ENCODE measurements at regions not wholly inside any gene's neighbourhood (a gene's known extent, or its start where the extent isn't known, plus 50 kb on each side); places are given as distances from the start of the nearest gene placed in this dataset.
"Not testable (repeated sequence)": the region's sequence is repeated elsewhere in the genome, so short reads cannot be mapped to it uniquely, and the experiment has no call there.

GRCh38 chr5:63205976-63206375 lies 627.4 kb downstream of the LRRC70 start:
- no peak overlapping the region for H3K27ac ChIP-seq (ENCODE audit: low read length)
- H3K4me1 Mint-ChIP-seq = no peaks in the 10 kb centered on the region
- peaks cover 6 to 11% of the 10 kb centered on the region in 2 donors for H3K9me3 Mint-ChIP-seq
- no peaks in the 10 kb centered on the region for H3K27me3 ChIP-seq (ENCODE audit: control insufficient read depth, insufficient read depth, low read length)
- no peaks in the 10 kb centered on the region for H3K9me3 ChIP-seq (ENCODE audit: control insufficient read depth, insufficient read depth, low read length)
- intact Hi-C loops (cut with micrococcal nuclease) = no loop called here
- H3K27ac Mint-ChIP-seq = no peak overlapping the region
- no peak for DNase-seq
- no peak overlapping the region for H3K4me3 ChIP-seq (ENCODE audit: low read length)
- no peak for ATAC-seq
- H3K27me3 Mint-ChIP-seq (ENCODE audit: low read depth in 2 of 2) = no peaks in the 10 kb centered on the region
- WGBS (ENCODE audit: insufficient coverage) = 54% methylated on average over 1 of the region's 2 CpGs
- TF ChIP-seq CTCF (IDR thresholded peaks at IDR 0.05) = no peak
- H3K36me3 Mint-ChIP-seq = peaks cover 21% of the 10 kb centered on the region
- H3K36me3 ChIP-seq (ENCODE audit: control insufficient read depth, insufficient read depth, low read length) = no peaks in the 10 kb centered on the region
- no peak overlapping the region for H3K4me3 Mint-ChIP-seq
- no peaks in the 10 kb centered on the region for H3K4me1 ChIP-seq (ENCODE audit: control insufficient read depth, insufficient read depth, low read length)

DNA sequence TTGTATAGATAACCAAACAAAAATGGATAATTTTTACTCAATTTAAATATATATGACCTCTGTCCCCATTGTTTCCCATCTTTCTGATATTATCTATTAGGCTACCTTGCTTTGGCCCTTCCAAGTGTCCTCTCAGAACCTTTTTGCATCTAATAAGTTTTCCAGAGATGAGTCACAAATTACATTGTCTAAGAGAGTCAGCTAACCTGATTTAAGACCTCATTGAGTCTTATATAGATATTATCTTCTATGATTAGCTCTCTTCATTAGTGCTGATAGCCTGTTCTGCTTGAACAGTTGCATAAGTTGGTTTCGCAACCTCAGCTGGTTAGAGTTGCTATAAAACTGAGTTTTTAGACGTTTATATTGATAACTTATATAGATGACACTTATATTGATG lies 623.1 kb downstream of the LRRC70 start:
- Mint-ChIP-seq H3K36me3 (peaks cover 21% of the 10 kb centered on the region), H3K27ac (no peak overlapping the region), H3K9me3 (peaks cover 17 to 18% of the 10 kb centered on the region in 2 donors), H3K4me3 (no peak overlapping the region), H3K4me1 (no peaks in the 10 kb centered on the region), H3K27me3 (ENCODE audit: low read depth in 2 of 2) (no peaks in the 10 kb centered on the region)
- WGBS (ENCODE audit: insufficient coverage) = no CpG with 5 or more reads among the region's 2 CpGs
- no peaks in the 10 kb centered on the region for H3K27me3 ChIP-seq (ENCODE audit: control insufficient read depth, insufficient read depth, low read length)
- no peak for TF ChIP-seq CTCF (IDR thresholded peaks at IDR 0.05)
- DNase-seq = no peak
- no peaks in the 10 kb centered on the region for H3K4me1 ChIP-seq (ENCODE audit: control insufficient read depth, insufficient read depth, low read length)
- no peaks in the 10 kb centered on the region for H3K36me3 ChIP-seq (ENCODE audit: control insufficient read depth, insufficient read depth, low read length)
- H3K27ac ChIP-seq (ENCODE audit: low read length) = no peak overlapping the region
- no peak for ATAC-seq
- H3K4me3 ChIP-seq (ENCODE audit: low read length) = no peak overlapping the region
- no peaks in the 10 kb centered on the region for H3K9me3 ChIP-seq (ENCODE audit: control insufficient read depth, insufficient read depth, low read length)
- intact Hi-C loops (cut with micrococcal nuclease) = no loop called here

DNA sequence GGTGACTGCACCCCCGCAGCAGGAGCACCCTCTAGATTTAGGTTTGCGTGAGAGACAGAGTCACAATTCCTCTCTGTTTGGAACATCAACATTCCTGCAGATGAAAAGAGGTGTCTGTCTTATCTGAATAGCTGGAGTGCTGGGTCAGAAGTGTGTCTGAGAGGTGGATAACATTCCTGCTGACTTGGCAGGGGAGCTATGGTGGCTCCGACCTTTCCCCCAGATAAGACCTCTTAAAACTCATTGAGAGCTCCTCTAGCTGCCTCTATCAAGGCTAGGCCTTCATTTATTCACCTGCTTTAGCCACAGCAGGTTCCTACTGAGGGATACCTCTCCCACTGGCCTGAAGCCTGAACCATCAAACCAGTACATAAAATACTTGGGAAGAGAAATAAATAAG lies 615.5 kb downstream of the LRRC70 start:
- H3K27ac Mint-ChIP-seq = no peak overlapping the region
- WGBS (ENCODE audit: insufficient coverage) = 85% methylated on average over 3 of the region's 3 CpGs
- H3K4me1 Mint-ChIP-seq = no peaks in the 10 kb centered on the region
- DNase-seq = no peak
- H3K4me3 ChIP-seq (ENCODE audit: low read length) = no peak overlapping the region
- no peaks in the 10 kb centered on the region for H3K36me3 Mint-ChIP-seq
- no peak for ATAC-seq
- no peaks in the 10 kb centered on the region for H3K27me3 ChIP-seq (ENCODE audit: control insufficient read depth, insufficient read depth, low read length)
- H3K27ac ChIP-seq (ENCODE audit: low read length) = no peak overlapping the region
- H3K27me3 Mint-ChIP-seq (ENCODE audit: low read depth in 2 of 2) = no peaks in the 10 kb centered on the region
- peaks cover 11 to 15% of the 10 kb centered on the region in 2 donors for H3K9me3 Mint-ChIP-seq
- intact Hi-C loops (cut with micrococcal nuclease) = no loop called here
- TF ChIP-seq CTCF (IDR thresholded peaks at IDR 0.05) = no peak
- no peaks in the 10 kb centered on the region for H3K36me3 ChIP-seq (ENCODE audit: control insufficient read depth, insufficient read depth, low read length)
- no peaks in the 10 kb centered on the region for H3K4me1 ChIP-seq (ENCODE audit: control insufficient read depth, insufficient read depth, low read length)
- no peak overlapping the region for H3K4me3 Mint-ChIP-seq
- H3K9me3 ChIP-seq (ENCODE audit: control insufficient read depth, insufficient read depth, low read length) = no peaks in the 10 kb centered on the region

- ATAC-seq; H3K27me3 ChIP-seq (ENCODE audit: control insufficient read depth, insufficient read depth, low read length); H3K36me3 ChIP-seq (ENCODE audit: control insufficient read depth, insufficient read depth, low read length); H3K4me1 Mint-ChIP-seq; H3K27me3 Mint-ChIP-seq (ENCODE audit: low read depth in 2 of 2); H3K9me3 ChIP-seq (ENCODE audit: control insufficient read depth, insufficient read depth, low read length); DNase-seq; H3K4me3 ChIP-seq (ENCODE audit: low read length); H3K27ac Mint-ChIP-seq; H3K4me3 Mint-ChIP-seq; H3K4me1 ChIP-seq (ENCODE audit: control insufficient read depth, insufficient read depth, low read length); intact Hi-C loops (cut with micrococcal nuclease); H3K36me3 Mint-ChIP-seq; H3K27ac ChIP-seq (ENCODE audit: low read length): not testable (repeated sequence)
- peaks cover 12% of the 10 kb centered on the region in 2 donors for H3K9me3 Mint-ChIP-seq
- no CpG with 5 or more reads among the region's 1 CpG for WGBS (ENCODE audit: insufficient coverage)
Observed at GRCh38 chr5:63180190-63180589, 601.6 kb downstream of the LRRC70 start.
